HG02588 (cell line): ENCODE measurements at regions not wholly inside any gene's neighbourhood (a gene's known extent, or its start where the extent isn't known, plus 50 kb on each side); places are given as distances from the start of the nearest gene placed in this dataset.
"Not testable (repeated sequence)": the region's sequence is repeated elsewhere in the genome, so short reads cannot be mapped to it uniquely, and the experiment has no call there.

ENCODE experiments used
- ATAC-seq: cut with Tn5 transposase; IDR thresholded peaks from one replicate; pipeline ENCODE4 v1.9.1; 2021; ENCODE audit warnings: mild to moderate bottlenecking, moderate library complexity; ENCODE audit not compliant: unreplicated experiment

DNA sequence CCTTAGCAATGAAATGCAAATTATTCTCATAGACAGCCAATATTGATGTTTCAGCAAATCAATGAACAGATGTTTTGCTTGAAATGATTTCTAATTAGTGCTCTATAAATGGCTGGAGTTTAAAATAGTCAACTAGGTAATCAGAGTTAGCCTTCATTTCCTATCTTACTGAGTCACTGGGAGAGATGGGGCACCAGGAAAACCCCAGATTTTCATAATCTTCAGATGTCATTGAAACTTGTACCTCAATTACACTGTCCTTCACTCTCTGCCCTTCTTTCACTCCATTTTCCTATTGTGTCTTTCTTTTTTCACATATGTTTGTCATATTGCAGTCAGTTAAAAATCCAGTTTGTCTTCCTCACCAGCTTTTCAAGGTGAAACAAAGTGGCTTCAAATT, 92.7 kb downstream of the C12orf75 start:
- no peak for ATAC-seq

DNA sequence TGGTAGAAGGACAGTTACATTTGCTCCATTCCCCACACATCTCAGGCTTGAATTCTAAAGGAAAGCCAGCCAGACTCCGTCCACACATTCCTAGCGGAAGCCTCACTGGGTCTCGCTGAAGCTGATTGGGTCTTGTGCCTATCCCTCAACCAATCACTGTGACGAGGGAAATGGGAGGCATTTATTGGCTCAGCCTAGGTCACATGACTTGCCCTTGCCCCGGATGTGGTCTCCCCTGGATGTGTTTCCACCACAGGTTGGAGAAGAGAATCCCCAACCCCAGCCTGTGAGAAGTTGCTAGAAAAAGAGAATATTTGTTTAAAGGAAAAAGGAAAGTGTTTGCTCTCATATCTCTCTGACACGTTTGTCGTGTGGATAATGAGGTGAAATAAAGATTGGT, 93.4 kb downstream of the C12orf75 start:
- ATAC-seq, result no peak

DNA sequence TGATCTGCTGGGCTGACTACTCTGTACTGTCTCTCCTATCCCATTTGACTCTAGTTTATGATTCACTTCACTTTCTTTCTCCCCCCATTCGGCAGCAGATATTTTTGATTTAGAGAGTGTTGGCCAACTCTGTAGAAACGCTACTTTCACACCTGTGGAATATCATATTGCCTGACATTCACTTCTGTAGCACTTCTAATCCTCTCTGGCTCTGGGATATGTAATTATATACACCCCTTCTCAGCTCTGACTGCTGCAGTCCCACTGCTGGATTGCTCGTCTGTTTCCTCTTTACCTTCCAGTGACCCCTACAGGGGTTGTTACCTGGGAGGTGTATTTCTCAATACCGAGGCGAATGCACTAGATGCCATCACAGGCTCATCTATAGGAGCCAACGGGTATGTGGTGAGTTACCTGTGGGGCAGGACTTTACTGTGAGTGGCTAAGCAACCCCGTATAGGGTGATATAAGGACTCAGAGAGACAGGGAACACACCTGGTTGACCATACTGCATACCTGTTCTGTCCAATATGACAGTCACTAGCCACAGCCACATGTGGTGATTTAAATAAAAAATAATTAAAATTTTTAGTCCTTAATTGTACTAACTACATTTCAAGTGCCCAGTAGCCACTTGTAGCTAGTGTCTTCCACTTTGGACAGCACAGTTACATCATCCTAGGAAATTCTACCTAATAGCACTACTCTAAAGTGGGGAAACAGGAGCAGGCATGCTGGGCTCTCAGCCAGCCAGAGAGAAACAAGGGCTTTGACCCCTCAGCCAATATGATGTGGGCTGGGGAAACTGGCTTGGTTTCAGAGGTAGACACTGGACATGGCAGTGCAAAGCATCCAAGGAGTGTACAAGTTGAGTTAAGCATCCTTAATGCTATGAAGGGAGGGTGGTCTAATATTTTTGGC, 95.0 kb downstream of the C12orf75 start:
- ATAC-seq, result no peak

DNA sequence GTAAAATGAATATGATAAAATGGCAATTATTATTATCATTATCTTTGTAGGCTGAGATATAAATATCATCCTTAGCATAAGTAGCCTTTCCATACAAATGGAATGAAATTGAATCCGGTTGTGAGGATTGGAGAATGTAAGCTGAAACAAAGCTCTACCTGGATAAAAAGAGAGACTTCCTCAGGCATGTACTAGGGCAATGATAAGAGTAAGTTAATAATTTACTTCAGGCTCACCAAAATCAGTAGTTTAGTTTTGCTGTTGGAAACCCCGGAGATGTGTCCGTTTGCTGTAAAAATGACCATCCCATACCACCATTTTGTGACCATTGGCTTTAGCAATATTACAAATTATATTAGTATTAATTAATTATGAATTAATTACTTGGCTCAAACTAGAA, 96.3 kb downstream of the C12orf75 start:
- no peak for ATAC-seq

DNA sequence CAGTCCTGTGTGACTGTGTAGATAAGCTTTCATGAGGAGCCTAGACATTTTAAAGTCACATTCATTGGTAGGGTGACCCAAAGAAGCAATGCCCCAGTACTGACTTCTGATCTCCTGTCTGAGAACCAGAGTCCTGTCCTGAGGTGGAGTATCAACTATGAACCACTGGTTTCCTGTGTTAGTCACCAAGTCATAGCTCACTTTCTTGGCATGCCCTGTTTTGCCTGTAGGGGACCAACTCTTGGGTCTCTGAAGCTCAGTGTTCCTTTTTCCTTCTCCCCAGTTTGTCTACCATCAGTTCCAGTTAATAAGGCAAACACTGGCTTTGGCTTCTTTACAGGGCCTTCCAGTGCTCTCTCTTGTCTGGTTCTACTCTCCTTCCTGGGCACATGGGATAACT, 97.4 kb downstream of the C12orf75 start:
- no peak for ATAC-seq

DNA sequence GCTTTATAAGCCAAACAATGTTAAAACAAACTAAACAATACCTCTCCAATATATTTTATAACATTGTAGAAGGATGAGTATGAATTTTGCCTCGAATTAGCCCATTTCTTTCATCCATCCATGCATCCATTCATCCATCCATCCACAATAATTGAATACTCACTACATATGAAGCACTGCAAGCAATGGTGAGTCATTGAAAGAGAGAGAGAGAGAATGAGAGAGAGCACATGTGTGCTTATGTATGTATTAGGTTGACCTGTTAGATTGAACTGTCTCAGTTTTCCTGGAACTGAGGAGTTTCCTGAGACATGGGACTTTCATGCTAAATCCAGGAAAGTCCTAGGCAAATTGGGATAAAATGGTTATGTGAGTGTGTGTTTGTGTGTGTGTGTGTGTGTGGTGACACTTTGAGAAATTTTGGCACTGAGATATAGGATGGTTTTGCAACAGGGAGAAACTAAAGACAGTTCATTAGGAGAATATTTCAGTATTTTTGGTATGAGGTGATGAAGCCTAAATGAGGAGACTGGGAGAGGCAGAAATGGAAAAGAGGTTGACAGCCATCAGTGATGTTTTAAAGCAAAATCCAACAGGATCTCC, 98.4 kb downstream of the C12orf75 start:
- no peak for ATAC-seq

DNA sequence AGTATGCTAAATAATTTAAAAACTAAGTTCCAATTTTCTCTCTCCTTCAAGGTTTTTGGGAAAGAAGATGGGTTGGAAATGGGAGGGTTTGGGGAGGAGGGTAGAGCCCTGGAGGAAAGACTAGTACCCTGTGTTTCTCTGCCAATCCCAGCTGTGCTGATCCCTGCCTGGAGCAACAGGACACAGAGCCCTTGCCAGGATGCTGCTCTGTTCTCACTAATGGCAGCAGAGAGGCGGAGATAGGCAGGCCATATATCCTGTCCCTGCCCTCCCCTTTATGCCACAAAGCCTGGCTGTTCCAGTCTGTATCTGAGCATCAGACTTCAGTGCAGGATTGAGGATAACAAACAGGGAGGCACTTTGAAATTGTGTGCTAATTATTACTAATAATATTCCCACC, 99.0 kb downstream of the C12orf75 start:
- ATAC-seq, result no peak

DNA sequence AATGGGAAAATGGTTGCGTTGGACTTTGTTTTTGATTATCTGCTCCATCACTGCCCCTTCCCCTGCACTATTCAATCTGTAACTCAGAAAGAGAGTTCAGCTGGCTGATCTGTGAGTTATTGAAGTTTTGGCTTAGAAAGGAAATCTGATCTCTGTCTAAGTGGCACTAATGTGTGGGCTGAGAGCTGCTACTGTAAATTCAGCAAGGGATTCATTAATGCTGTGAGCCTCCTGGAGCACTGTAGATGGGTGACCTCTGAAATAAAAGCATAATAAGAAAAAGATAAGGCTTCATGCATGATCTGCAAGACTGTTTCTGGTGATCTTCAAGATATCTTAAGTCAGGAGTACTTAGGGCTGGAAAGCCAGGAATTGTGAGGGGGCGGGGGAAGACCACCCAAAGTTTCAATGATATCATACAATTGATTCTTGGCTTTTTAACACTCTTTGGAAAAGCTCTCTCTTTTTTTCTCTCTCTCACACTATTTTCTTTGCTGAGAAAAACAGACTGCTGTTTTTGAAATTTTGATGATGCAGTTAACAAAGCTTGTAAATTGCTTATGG, 101.1 kb downstream of the C12orf75 start:
- no peak for ATAC-seq

DNA sequence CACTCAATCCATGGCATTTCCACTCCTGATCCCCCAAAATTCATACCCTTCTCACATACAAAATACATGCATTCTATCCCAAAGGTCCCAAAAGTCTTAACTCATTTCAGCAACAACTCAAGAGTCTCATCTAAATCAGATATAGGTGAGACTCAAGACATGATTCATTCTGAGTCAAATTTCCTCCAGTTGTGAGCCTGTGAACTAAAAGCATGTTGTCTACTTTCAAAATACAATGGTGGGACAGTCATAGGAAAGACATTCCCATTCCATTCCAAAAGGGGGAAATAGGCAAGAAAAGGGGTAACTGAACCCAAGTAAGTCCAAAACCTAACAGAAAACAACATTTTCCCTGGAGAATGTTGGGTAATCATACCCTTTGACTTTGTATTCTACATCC, 103.3 kb downstream of the C12orf75 start:
- ATAC-seq, result no peak

DNA sequence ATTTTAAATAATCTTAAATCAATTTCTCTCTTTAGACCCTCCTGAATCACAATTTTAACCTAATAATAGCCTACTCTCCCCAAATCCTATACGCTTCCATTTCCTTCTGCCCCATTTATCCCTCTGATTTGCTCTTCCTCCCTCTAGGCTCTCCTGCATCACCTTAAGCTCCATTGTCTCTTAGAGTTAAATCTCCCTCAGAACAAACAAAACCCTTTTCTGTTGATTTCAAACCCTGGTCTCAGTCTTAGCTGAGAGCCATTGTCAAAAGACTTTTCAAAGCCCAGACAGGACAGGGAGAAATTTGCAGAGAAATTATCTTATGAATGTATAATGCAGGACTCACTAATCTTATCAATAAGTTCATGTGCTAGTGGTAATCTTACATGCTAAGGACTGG, 106.1 kb downstream of the C12orf75 start:
- ATAC-seq, result no peak

DNA sequence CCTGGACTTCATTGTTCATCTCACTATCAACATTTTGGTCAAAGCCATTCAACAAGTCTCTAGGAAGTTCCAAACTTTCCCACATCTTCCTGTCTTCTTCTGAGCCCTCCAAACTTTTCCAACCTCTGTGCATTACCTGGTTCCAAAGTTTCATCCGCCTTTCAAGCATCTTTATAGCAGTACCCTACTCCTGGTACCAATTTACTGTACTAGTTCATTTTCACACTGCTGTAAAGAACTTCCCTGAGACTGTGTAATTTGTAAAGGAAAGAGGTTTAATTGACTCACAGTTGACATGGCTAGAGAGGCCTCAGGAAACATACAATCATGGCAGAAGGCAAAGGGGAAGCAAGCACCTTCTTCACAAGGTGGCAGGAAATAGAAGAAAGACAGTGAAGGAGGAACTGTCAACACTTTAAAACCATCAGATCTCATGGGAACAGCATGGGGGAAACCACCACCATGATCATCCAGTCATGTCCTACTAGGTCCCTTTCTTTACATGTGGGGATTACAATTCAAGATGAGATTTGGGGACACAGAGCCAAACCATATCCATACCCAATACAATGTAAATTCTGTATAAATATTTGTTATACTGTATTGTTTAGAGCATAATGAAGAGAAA, 109.7 kb downstream of the C12orf75 start:
- no peak for ATAC-seq

DNA sequence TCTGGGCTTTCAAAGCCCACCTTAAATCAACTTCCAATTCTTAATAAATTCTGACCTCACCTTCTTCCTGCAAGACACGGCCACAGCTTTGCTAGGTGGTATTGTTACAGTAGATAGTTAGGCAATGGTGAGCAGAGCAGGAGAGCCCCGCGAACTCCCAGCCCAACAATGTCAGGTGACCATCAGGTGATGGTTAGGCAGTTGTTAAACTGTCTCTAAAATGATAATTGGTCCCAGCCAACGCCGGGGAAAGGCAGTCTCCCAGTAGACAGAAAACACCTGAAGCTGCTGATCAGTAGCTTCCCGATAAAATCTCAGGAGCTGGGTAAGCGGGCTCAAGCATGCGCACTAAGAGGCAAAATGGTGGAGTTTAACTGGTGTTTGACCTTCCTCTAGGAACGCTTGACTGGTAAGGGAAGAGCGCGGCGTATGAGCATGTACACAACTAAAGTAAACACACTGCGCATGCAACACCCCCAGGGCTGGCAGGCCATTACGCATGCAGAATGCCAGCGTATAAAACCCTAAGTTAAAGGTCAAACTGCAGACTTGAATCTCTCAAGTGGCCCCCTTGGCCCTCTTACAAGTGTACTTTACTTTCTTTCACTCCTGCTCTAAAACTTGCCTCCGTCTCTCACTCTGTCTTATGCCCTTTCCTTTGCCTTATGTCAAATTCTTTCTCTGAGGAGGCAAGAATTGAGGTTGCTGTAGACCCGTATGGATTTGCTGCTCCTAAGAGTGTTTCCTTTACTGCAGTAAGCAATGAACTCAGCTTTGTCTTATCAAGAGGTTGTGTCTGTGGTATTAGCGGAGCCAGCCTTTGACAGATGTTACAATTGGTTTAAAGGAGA, 113.5 kb downstream of the C12orf75 start:
- ATAC-seq, result no peak

DNA sequence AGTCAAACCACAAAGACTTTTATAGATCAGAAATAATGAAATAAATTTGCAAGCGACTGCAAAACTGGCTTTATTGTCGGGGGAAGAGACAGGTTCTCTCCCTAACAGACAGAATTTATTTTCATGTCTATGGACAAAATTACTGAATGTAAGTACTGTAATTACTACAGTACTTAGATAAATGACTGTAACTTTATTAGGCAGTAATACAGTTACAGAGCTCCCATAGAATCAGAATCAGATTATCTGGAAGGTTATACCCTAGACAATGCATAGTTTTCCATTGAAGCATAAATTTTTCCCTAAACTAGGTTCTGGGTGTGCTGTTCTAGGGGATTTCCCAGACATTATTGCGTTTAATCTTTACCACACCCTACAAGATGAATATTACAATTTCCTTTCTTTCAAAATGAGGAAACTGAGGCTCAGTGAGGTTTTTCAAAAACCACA, 114.2 kb downstream of the C12orf75 start:
- no peak for ATAC-seq

DNA sequence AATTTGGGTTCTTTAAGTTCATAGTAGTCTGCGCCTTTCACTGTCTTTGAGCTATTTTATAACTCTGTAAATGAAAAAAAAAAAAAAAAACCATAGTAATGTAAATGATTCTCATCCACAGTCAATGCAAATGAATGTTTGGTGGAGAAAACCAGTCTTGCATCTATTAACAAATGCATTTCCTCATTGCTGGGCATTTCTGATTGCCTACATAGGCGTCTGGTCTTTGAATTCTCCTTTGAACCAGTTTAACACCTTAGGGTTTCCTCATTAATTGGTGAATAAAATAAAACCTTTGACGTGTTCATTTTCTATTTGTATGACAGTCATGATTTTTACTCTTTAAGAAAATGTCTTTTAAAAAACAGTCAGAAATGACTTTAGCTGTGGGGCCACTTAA, 114.8 kb downstream of the C12orf75 start:
- ATAC-seq, result no peak

DNA sequence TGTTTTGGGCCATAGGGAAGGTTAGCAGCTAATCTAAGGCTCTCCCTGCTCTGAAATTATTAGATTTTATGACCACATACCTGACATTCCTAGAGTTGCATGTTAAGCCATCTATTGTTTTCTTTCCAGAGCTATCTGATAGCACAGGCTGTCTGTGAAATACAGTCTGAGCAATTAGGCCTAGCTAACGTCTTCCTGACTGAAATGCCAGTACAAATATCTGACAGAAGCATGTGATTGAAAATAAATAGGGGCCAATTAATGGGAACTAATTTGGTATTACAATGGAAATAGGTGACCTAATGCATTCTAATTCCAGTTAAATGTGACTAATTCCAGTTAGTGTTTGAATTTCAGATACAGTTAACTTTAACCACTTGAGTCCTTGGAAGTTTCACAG, 115.2 kb downstream of the C12orf75 start:
- ATAC-seq, result no peak

DNA sequence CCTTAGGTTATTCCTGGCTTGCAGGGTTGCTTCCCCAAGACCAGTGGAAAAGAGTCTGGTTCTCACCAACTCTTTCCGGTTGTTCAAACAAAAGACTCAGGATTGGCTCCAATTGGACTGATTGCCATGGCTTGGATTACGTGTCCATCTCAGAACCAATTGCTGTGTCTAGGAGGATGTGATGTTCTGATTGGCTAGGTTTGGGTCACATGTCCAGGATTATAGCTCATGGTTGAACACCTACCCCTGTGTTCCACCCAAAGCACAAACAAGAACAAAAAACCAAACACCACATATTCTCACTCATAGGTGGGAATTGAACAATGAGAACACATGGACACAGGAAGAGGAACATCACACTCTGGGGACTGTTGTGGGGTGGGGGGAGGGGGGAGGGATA, 116.0 kb downstream of the C12orf75 start:
- ATAC-seq, result not testable (repeated sequence)

DNA sequence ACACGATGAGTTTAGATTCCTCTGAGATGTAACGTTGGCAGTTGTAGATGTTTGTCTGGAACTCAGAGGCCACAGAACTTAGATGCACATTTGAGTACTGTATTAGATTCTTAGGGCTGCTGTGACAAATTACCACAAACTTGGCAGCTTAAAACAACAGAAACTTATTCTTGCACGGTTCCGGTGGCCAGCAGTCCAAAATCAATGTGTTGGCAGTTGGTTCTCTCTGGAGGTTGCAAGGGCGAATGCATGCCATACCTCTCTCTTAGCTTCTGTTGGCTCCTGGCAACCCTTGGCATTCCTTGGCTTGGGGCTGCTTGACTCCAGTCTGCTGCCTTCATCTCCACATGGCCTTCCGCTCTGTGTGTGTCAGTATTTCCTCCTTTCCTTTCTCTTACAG, 118.9 kb downstream of the C12orf75 start:
- ATAC-seq, result no peak

DNA sequence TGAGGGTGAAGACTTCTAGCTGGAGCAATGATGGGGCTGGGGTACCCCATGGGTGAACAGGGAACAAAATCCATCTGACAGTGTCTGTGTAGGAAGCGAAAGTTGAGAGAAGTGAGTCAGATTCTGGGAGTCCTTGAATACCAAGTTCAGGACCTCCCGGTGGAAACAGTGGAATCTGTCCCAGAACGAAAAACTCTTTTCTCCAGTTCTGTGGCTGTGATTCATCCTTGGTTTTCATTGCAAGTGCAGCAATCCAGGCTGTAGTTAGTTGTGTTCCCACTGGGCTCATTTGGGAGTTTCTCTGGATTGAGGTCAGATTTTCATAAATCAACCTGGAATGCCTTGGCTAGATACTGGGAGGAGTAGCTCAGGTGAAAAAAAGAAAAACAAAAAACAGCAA, 120.7 kb downstream of the C12orf75 start:
- no peak for ATAC-seq

DNA sequence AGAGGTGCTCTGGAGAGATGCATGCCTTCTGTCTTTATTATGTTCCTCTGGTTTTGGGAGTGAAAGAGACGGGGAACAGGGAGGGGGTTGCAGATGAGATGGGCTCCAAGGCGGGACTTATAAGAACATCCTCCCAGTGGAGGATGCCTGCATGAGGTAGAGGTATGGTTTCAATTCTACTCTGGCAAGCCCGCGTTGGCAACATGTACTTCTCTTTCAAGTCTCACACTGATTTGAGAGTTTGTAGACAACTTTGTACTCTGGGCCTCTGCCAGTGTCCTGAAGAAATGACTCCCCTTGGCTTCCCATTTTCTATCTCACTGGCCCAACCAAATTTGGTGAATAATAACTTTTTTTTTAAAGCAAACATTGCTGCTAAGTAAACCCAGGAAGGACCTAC, 121.3 kb downstream of the C12orf75 start:
- no peak for ATAC-seq

DNA sequence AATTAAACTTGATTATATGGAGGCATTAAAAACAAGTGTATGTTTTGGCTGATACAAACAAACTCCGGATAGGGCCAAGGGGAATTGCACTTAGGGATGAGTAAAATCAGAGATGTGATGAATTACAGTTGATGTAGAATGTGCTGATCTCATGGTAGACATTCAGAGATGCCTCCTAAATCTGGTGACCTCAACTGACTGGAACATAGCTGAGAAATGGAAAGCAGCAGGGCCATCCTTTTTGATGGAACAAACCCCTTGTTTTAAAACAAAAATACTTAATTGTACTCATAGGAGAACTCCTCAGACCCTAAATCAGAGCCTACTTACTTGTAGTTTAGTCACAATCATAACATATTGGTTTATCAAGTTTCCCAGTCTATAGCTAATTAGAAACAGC, 122.8 kb downstream of the C12orf75 start:
- ATAC-seq, result no peak

DNA sequence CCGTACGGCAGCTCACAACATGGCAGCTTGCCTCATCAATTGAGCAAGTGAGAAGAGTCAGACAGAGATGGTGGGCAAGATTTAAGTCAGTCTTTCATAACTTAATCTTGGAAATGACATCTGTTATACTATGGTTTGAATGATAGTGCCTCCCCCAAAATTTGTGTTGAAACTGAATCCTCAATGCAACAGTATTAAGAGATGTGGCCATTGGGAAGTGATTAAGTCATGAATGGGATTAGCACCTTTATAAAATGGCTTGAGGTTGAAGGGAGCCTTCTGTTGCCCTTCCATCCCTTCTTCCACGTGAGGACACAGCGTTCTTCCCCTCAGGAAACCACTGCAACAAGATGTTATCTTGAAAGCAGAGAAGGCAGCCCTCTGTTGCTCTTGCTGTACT, 124.2 kb downstream of the C12orf75 start:
- ATAC-seq, result no peak
